HG03558 (cell line): ENCODE measurements at regions not wholly inside any gene's neighbourhood (a gene's known extent, or its start where the extent isn't known, plus 50 kb on each side); places are given as distances from the start of the nearest gene placed in this dataset.

Experiments used
- ATAC-seq: cut with Tn5 transposase; IDR thresholded peaks from one replicate; pipeline ENCODE4 v1.9.1; 2021; ENCODE audit warnings: moderate number of reproducible peaks; ENCODE audit not compliant: unreplicated experiment; ENCODE audit errors: extremely low read depth

GRCh38 chr10:128476368-128476725, 350.1 kb upstream of the MKI67 start:
- no peak for ATAC-seq

- no peak for ATAC-seq
Observed at GRCh38 chr10:128476845-128477244, 350.6 kb upstream of the MKI67 start.

- no peak for ATAC-seq
Observed at GRCh38 chr10:128480601-128481000, 354.4 kb upstream of the MKI67 start.

- ATAC-seq = no peak
Observed at GRCh38 chr10:128481152-128481840, 355.1 kb upstream of the MKI67 start.

GRCh38 chr10:128482052-128482451, 355.8 kb upstream of the MKI67 start:
- ATAC-seq = no peak

DNA sequence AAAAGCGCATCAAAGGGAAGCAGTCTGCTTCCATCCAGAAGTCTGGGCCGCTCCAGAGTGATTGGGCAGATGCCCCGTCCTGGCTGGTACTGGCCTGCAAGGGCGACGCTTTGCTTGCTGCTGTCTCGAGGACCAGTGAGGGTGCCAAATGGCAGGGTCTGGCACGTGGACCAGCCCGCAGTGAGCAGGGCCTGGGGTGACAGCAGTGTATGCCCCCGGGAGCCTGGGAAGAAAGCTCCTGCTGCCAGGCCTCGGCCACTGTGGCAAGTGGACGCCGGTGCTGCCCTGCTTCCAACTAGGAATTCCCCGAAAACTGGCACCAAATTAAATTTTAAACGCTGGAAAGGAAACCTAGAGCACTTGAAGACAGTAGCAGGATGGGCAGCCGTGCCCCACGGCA, 357.0 kb upstream of the MKI67 start:
- no peak for ATAC-seq

GRCh38 chr10:128484041-128484440, 357.8 kb upstream of the MKI67 start:
- ATAC-seq = no peak

- ATAC-seq = no peak
Observed at GRCh38 chr10:128485701-128486235, 359.5 kb upstream of the MKI67 start.

DNA sequence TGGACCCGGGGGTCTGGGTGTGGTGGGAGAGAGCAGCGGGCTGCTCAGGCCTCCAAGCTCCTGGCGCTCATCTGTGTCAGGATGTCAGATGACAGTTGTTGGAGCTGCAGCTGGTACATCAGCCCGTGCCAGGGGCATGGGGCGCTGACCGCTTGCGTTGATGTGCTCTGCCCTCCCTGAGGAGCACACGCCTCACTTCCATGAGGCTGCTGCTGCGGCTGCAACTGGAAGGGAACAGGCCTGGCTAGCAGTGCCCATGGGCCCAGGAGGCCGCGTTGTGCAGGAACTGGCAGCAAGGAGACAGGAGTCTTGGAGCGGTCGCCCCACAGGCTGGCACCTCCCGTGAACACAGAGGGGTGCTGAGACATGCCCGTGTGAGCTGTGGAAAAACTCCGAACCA, 361.3 kb upstream of the MKI67 start:
- no peak for ATAC-seq

DNA sequence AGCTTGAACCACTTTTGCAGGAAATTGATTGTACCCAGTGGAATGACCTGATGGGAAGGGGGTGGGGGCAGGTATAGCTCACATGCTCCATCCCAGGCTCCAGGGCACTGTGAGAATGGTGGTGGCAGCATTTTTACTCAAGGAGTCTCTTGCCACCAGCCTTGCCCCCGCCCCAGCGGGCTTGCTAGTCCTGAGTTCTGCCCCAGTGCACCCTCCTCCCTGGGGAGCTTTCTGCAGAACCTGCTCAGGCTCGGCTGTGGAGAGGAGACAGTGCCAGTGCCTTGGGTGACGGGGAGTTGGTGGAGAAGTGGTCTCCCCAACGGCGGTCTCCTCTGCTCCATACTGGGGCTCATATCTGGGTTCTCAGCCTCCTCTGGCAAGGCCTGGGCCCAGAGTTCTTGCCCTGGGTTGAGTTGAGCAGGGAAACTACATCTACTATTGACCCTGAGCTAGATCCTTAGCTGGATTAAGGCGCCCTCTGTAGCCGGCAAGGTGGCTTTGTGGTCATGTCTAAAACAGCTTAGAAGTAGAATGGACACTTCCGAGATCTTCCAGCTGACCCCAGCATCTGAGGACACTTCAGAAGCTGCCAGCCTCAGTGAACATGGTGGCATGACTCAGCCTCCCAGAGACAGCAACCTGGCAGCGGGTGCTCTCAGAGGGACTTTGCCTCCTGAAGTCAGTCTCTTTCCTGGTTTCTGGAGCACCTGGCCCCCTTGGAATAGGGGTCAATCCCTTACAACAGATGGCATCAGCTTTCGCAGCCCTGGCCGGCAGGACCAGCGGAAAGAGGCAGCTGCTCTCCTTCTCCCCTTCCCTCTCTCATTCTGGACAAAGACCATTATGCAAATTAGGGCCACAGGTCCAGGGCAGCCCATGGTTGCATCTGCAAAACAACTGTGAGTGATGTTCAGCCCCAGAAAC, 363.4 kb upstream of the MKI67 start:
- ATAC-seq = no peak

DNA sequence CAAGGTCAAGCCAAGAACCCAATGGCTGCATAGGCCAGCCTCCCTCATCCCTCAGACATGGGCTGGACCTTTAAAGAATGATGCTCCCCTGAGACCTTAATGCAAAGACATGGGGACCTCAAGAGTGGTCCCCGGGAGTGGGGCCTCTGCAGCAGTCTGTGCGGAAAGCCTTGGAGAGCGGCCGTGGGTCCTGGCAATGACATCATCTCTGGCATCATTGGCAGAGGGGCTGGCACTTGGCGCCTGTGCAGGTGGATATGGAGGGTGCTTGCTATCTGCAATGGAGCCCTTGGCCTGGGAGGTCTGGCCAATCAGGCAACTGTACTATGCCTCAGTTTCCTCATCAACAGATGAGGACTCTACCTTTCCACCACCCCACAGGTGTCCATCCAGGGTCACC, 365.5 kb upstream of the MKI67 start:
- ATAC-seq = no peak

GRCh38 chr10:128493811-128494210, 367.6 kb upstream of the MKI67 start:
- no peak for ATAC-seq

GRCh38 chr10:128494665-128495064, 368.4 kb upstream of the MKI67 start:
- ATAC-seq = no peak

- no peak for ATAC-seq
Observed at GRCh38 chr10:128497660-128498377, 371.6 kb upstream of the MKI67 start.

DNA sequence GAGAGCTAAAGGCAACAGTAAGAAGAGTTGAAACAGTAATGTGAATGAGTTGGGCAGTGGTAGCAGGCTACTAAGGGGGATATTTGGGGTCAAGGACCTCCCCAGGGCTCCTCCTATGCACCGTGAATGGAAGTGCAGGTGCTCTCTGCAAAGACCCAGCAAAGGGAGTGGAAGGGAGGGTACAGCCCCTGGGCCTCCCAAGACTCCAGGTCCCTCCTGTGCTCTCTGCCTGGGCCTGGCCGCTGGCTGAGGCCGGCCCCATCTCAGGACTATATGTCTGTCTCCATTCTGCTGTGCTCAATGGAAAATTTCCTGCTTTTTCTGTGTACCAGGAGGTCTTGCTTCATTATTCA, 372.1 kb upstream of the MKI67 start:
- no peak for ATAC-seq

DNA sequence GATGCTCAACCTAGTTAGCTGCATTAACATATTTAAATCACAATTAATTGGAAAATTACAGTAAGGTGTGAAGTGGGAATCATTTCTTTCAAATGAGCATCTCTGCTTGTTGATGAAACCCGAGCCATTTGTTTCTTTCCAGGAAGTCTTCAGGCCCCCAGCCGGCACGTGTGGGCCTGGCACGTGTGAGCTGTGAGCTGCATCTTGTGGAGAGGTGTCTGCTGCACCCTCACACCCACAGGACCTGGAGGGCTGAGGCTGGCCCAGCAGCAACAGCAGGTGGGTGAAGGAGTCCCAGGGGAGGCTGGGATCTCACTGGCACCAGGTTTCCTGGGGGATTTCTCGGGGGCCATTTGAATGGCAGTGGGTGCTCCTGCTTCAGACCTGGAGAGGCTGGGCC, 372.5 kb upstream of the MKI67 start:
- no peak for ATAC-seq

DNA sequence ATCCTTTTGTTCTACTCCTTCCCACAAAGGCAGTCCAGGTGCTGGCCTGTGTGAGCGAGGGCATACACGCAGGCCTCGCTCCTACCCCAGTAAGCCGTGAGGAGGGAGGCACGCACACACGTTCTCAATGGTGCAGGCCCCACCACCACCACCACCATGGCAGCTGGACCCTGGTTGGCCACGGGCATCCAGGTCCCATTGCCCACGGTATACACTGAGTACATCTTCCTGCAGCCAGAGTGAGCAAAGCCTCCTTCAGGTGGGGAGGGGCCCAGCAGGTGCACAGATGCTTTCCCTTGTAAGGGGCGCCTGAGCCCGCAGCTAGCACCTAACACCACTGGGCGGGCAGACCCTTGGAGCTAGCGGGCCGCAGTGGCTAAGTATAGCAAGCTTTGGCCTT, 373.3 kb upstream of the MKI67 start:
- ATAC-seq = no peak

DNA sequence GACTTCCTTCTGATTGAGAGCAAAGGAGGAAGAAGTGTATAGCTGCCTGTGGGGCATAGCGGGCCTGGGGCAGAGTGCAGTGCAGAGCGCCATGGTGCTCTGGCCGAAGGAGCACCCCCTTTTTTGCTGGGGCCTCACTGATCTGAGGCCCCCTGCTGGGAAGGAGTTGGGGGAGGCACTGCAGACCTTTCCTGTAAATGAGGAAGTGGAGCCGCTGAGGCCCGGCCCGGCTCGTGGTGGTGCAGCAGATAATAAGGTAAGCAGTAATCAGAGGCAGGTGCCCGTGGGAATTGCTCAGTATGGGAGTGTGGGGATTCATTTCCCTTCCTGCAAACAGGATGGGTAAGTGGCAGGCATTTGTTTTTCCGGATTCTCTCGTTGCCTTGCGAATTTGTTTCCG, 373.7 kb upstream of the MKI67 start:
- no peak for ATAC-seq

DNA sequence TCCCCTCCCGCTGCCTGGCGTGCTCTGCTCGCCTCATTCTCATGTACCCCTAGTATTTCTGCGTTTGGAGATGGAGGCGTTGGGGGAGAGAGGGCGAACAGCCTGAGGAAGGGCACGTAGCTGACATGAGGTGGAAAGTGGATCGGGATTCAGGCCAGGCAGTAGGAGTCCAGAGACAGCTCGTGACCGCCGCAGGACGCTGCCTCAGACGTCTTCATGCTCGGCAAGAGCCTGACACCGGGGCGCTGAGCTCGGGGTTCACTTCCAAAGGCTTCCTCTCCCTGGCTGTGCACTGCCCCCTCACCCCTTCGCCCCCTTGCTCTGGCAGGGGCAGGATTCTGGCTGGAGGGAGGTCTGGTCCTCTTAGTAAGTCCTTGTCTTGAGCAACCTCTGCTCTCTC, 374.4 kb upstream of the MKI67 start:
- ATAC-seq = no peak

- no peak for ATAC-seq
Observed at GRCh38 chr10:128505346-128505745, 379.1 kb upstream of the MKI67 start.

GRCh38 chr10:128506423-128506822, 380.2 kb upstream of the MKI67 start:
- ATAC-seq = no peak
